ENCODE measurements at regions not wholly inside any gene's neighbourhood (a gene's known extent, or its start where the extent isn't known, plus 50 kb on each side); places are given as distances from the start of the nearest gene placed in this dataset.

- no peaks in the 10 kb centered on the region for H3K9me3 ChIP-seq
- Mint-ChIP-seq H3K36me3 (ENCODE audit: insufficient read depth, unreplicated experiment) (no peaks in the 10 kb centered on the region), H3K9me3 (ENCODE audit: unreplicated experiment) (no peaks in the 10 kb centered on the region), H3K4me1 (ENCODE audit: low read depth, unreplicated experiment) (peaks cover 16% of the 10 kb centered on the region), H3K4me3 (ENCODE audit: unreplicated experiment) (no peak overlapping the region), H3K27ac (ENCODE audit: unreplicated experiment) (no peak overlapping the region), H3K27me3 (ENCODE audit: insufficient read depth, unreplicated experiment) (peaks cover 2% of the 10 kb centered on the region)
- no peak for DNase-seq
- BruUV-seq (replicated peaks) = no TSS peak
- H3K4me1 ChIP-seq = peaks cover 8% of the 10 kb centered on the region; the same call in 1 of the 2 replicates
- ChIA-PET CTCF (no interaction called here), POLR2A (no interaction called here)
- intact Hi-C loops (cut with micrococcal nuclease; ENCODE audit: unreplicated experiment) = no loop called here
- H3K27me3 ChIP-seq (replicated peaks; ENCODE audit: control insufficient read depth, insufficient read depth, low read length) = no peaks in the 10 kb centered on the region
- no peaks in the 10 kb centered on the region for H3K36me3 ChIP-seq (ENCODE audit: control insufficient read depth, insufficient read depth, low read length)
- no peak overlapping the region for H3K4me3 ChIP-seq (ENCODE audit: low read depth, low read length)
- no peak for TF ChIP-seq CTCF (IDR thresholded peaks at IDR 0.05; ENCODE audit: insufficient read depth in 1 of 2, low read depth in 1 of 2, low read length in 1 of 2, severe bottlenecking in 1 of 2, unreplicated experiment in 1 of 2)
These were observed 213.3 kb upstream of the HNRNPA3 start for GRCh38 chr2:176999301-176999700.

GRCh38 chr2:177000061-177000714 lies 212.4 kb upstream of the HNRNPA3 start:
- ChIA-PET CTCF (no interaction called here), POLR2A (no interaction called here)
- DNase-seq = no peak
- no TSS peak for BruUV-seq (replicated peaks)
- Mint-ChIP-seq H3K9me3 (ENCODE audit: unreplicated experiment) (no peaks in the 10 kb centered on the region), H3K4me1 (ENCODE audit: low read depth, unreplicated experiment) (peaks cover 16% of the 10 kb centered on the region), H3K27ac (ENCODE audit: unreplicated experiment) (no peak overlapping the region), H3K27me3 (ENCODE audit: insufficient read depth, unreplicated experiment) (peaks cover 2% of the 10 kb centered on the region), H3K4me3 (ENCODE audit: unreplicated experiment) (no peak overlapping the region), H3K36me3 (ENCODE audit: insufficient read depth, unreplicated experiment) (no peaks in the 10 kb centered on the region)
- no peak for TF ChIP-seq CTCF (IDR thresholded peaks at IDR 0.05; ENCODE audit: insufficient read depth in 1 of 2, low read depth in 1 of 2, low read length in 1 of 2, severe bottlenecking in 1 of 2, unreplicated experiment in 1 of 2)
- intact Hi-C loops (cut with micrococcal nuclease; ENCODE audit: unreplicated experiment) = no loop called here
- Histone ChIP-seq H3K4me3 (ENCODE audit: low read depth, low read length) (no peak overlapping the region), H3K27me3 (replicated peaks; ENCODE audit: control insufficient read depth, insufficient read depth, low read length) (no peaks in the 10 kb centered on the region), H3K9me3 (no peaks in the 10 kb centered on the region), H3K4me1 (peaks cover 8% of the 10 kb centered on the region; the same call in 1 of the 2 replicates), H3K36me3 (ENCODE audit: control insufficient read depth, insufficient read depth, low read length) (no peaks in the 10 kb centered on the region)

DNA sequence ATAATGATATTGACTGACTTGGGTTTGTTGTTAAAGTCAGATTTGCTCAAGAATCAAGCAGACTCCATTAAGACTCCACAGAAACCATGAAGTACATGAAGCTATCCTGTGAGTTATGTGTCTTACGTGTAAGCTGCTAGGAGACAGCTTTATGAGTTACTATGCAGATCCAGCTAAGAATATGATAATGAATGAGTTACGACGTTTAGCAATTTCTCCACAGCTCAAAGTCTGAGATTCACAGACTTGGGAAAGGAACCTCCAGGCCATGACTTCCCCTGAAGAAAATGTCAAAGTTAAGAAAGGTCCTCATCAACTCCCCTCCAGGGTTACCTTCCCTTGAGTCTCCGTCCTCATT lies 211.9 kb upstream of the HNRNPA3 start:
- H3K27me3 ChIP-seq (replicated peaks; ENCODE audit: control insufficient read depth, insufficient read depth, low read length) = no peaks in the 10 kb centered on the region
- intact Hi-C loops (cut with micrococcal nuclease; ENCODE audit: unreplicated experiment) = no loop called here
- H3K4me1 ChIP-seq = peaks cover 8% of the 10 kb centered on the region; the same call in 1 of the 2 replicates
- no TSS peak for BruUV-seq (replicated peaks)
- no peaks in the 10 kb centered on the region for H3K36me3 Mint-ChIP-seq (ENCODE audit: insufficient read depth, unreplicated experiment)
- no peak for TF ChIP-seq CTCF (IDR thresholded peaks at IDR 0.05; ENCODE audit: insufficient read depth in 1 of 2, low read depth in 1 of 2, low read length in 1 of 2, severe bottlenecking in 1 of 2, unreplicated experiment in 1 of 2)
- peaks cover 16% of the 10 kb centered on the region for H3K4me1 Mint-ChIP-seq (ENCODE audit: low read depth, unreplicated experiment)
- no peak overlapping the region for H3K27ac Mint-ChIP-seq (ENCODE audit: unreplicated experiment)
- no peaks in the 10 kb centered on the region for H3K9me3 ChIP-seq
- no peak overlapping the region for H3K4me3 ChIP-seq (ENCODE audit: low read depth, low read length)
- H3K36me3 ChIP-seq (ENCODE audit: control insufficient read depth, insufficient read depth, low read length) = no peaks in the 10 kb centered on the region
- CTCF ChIA-PET = no interaction called here
- H3K9me3 Mint-ChIP-seq (ENCODE audit: unreplicated experiment) = no peaks in the 10 kb centered on the region
- no peak overlapping the region for H3K4me3 Mint-ChIP-seq (ENCODE audit: unreplicated experiment)
- POLR2A ChIA-PET = no interaction called here
- peaks cover 2% of the 10 kb centered on the region for H3K27me3 Mint-ChIP-seq (ENCODE audit: insufficient read depth, unreplicated experiment)
- no peak for DNase-seq

Measured in Caco-2 (cell line).